Heart left ventricle (tissue), 16 donors: ENCODE measurements at regions not wholly inside any gene's neighbourhood (a gene's known extent, or its start where the extent isn't known, plus 50 kb on each side); places are given as distances from the start of the nearest gene placed in this dataset.

Source experiments
- ATAC-seq, 4 donors: fragments of 200-7000 bp; cut with Tn5 transposase; one replicate each; pipeline ENCODE4 v1.9.1; 2020 to 2022; ENCODE audit warnings: moderate library complexity in 4 of 4, mild to moderate bottlenecking in 3 of 4, moderate number of reproducible peaks in 1 of 4
- DNase-seq, 5 donors: peaks; one replicate each; pipeline ENCODE4 v3.0.0-alpha.2; 2020
- H3K27ac ChIP-seq, 12 donors: fragments of 200-600 bp; sonication (generic) in 4 of 12; one replicate each; pipeline versions ENCODE4 v1.5.0 to v1.8.0; 2016 to 2022; ENCODE audit warnings: mild to moderate bottlenecking in 2 of 12
- H3K27me3 ChIP-seq, 9 donors: fragments of 200-600 bp; sonication (generic) in 2 of 9; one replicate each; pipeline versions ENCODE4 v1.5.1 to v1.8.0; 2016 to 2022; ENCODE audit warnings: mild to moderate bottlenecking in 3 of 9
- H3K36me3 ChIP-seq, 9 donors: fragments of 200-600 bp; sonication (generic) in 2 of 9; one replicate each; pipeline versions ENCODE4 v1.5.0 to v1.8.0; 2018 to 2022; ENCODE audit warnings: mild to moderate bottlenecking in 2 of 9
- H3K4me1 ChIP-seq, 12 donors: fragments of 200-600 bp; sonication (generic) in 4 of 12; one replicate each; pipeline versions ENCODE4 v1.5.0 to v1.8.0; 2016 to 2022; ENCODE audit warnings: mild to moderate bottlenecking in 3 of 12
- H3K4me3 ChIP-seq, 12 donors: fragments of 200-600 bp; sonication (generic) in 4 of 12; one replicate each; pipeline versions ENCODE4 v1.5.0 to v1.8.0; 2017 to 2022; ENCODE audit warnings: mild to moderate bottlenecking in 9 of 12, moderate library complexity in 4 of 12
- H3K9me3 ChIP-seq, 12 donors: fragments of 200-600 bp; sonication (generic) in 4 of 12; one replicate each; pipeline versions ENCODE4 v1.5.0 to v1.8.0; 2016 to 2022; ENCODE audit warnings: mild to moderate bottlenecking in 1 of 12
- POLR2A ChIP-seq, 2 donors: fragments of 450-650 bp; IDR thresholded peaks; one replicate each; pipeline ENCODE4 v1.6.1; 2017; ENCODE audit warnings: antibody characterized with exemption in 2 of 2, mild to moderate bottlenecking in 2 of 2, moderate library complexity in 2 of 2
- WGBS, 4 donors: extraction: QIAGEN DNeasy Blood & Tissue Kit in 2 of 4; methylation state at CpG; one replicate each; pipeline versions ENCODE4 v1.1.5 to v1.1.7; 2013 to 2018; 5-methylcytosine and 5-hydroxymethylcytosine counted together
- intact Hi-C, 10 donors: fragments of 100-400 bp; cut with DNase I; formaldehyde crosslinking; loops; one replicate each; pipeline versions ENCODE4 v1.11.1 to v1.14.2; 2022
- TF ChIP-seq, protein P1 (sequence below), 12 donors: fragments of 200-600 bp; sonication (generic) in 4 of 12; IDR thresholded peaks; one replicate each; pipeline versions ENCODE4 v1.5.0 to v1.8.0; 2018 to 2022; ENCODE audit warnings: antibody characterized with exemption in 12 of 12, mild to moderate bottlenecking in 5 of 12
- donor health status: ischemic (EF 13 %, LVEDD 7.1; RV severe dilation, severe dysfunction).
- donor health status: healthy with polysubstance abuse.
- donor health status: DM: no; HTN: yes; CAD: no.
- donor health status: DM: no; HTN: no; CAD: no.
- donor health status: ischemic (EF 25% LVEDD 6.9; RV normal size, moderate dysfunction).
- donor health status: ischemic (EF 25% LVEDD 5.7; RV mildly dilated, moderate dysfunction).
- donor health status: healthy.
- donor health status: DM: yes; HTN: yes; CAD: no.
- donor health status: ischemic (EF 35%, LVEDD 5.7; RV mildly dilated, moderate dysfunction).
- donor health status: nonischemic (EF 11% LVEDD 7.7; RV severe dilation, severe dysfunction).
- donor health status: DM: yes; HTN: yes; CAD: no.
- donor health status: PGD.
- donor health status: ischemic (EF 29% LVEDD 5.4; RV normal size, mild dysfunction).
- donor health status: nonischemic (EF 23%, LVEDD 6.1; RV moderate dilation, normal function).

DNA sequence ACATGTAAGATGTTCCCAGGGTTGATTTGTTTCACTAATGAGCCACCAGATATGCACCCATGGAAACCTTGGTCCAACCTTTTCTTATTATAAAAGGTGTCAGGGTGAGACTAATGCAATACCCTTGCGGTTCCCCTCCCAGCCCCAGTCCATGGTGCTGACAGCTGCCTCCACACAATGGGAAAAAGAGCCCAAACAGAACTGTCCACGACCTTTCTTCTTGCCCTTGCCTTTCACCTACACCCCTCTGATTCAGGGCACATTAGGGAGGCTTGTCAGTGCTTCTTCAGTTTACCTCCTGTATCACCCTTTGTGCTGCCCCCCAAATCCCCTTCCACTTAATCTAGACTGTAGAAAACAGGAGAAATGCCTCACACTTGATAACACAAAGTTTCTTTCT, 352.7 kb upstream of the CDH4 start:
- Histone ChIP-seq H3K9me3 (peaks cover 0 to 12% (median 2%) of the 10 kb centered on the region in 12 donors), H3K27ac (no peak overlapping the region), H3K4me1 (no peaks in the 10 kb centered on the region), H3K36me3 (no peaks in the 10 kb centered on the region), H3K27me3 (no peaks in the 10 kb centered on the region), H3K4me3 (no peak overlapping the region)
- no peak for ATAC-seq
- no peak for TF ChIP-seq POLR2A (IDR thresholded peaks at IDR 0.05)
- TF ChIP-seq, protein P1, sequence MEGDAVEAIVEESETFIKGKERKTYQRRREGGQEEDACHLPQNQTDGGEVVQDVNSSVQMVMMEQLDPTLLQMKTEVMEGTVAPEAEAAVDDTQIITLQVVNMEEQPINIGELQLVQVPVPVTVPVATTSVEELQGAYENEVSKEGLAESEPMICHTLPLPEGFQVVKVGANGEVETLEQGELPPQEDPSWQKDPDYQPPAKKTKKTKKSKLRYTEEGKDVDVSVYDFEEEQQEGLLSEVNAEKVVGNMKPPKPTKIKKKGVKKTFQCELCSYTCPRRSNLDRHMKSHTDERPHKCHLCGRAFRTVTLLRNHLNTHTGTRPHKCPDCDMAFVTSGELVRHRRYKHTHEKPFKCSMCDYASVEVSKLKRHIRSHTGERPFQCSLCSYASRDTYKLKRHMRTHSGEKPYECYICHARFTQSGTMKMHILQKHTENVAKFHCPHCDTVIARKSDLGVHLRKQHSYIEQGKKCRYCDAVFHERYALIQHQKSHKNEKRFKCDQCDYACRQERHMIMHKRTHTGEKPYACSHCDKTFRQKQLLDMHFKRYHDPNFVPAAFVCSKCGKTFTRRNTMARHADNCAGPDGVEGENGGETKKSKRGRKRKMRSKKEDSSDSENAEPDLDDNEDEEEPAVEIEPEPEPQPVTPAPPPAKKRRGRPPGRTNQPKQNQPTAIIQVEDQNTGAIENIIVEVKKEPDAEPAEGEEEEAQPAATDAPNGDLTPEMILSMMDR (IDR thresholded peaks at IDR 0.05) = no peak
- intact Hi-C loops = no loop called here
- 32 to 45% (median 40%) methylated on average over 2 of the region's 2 CpGs for WGBS, 4 donors
- no peak for DNase-seq

DNA sequence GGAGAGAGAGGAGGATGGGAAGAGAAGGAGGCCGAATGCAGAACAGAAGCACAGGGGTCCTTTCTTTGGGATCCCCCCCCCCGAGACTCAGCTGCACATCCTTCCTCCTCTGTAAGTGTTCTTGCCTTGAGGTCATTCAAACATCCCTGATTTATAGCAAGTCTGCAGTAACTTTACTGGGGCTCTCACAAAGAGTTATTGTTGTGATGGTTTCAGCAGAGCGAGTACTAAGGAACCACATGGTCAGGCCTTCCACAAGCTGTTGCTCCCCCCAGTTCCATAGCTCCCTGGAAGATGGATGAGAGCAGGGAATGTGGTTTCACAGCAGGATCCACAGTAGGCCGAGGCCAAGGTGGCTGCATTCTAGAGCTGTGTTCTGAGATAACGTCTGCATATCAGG, 351.4 kb upstream of the CDH4 start:
- Histone ChIP-seq H3K9me3 (peaks cover 0 to 12% (median 2%) of the 10 kb centered on the region in 12 donors), H3K36me3 (no peaks in the 10 kb centered on the region), H3K4me1 (no peaks in the 10 kb centered on the region), H3K27ac (no peak overlapping the region), H3K27me3 (no peaks in the 10 kb centered on the region), H3K4me3 (no peak overlapping the region)
- WGBS, 4 donors = 40 to 58% (median 52%) methylated on average over 5 of the region's 5 CpGs
- no peak for DNase-seq
- no peak for ATAC-seq
- intact Hi-C loops = no loop called here
- TF ChIP-seq, protein P1 (IDR thresholded peaks at IDR 0.05) = no peak
- TF ChIP-seq POLR2A (IDR thresholded peaks at IDR 0.05) = no peak

DNA sequence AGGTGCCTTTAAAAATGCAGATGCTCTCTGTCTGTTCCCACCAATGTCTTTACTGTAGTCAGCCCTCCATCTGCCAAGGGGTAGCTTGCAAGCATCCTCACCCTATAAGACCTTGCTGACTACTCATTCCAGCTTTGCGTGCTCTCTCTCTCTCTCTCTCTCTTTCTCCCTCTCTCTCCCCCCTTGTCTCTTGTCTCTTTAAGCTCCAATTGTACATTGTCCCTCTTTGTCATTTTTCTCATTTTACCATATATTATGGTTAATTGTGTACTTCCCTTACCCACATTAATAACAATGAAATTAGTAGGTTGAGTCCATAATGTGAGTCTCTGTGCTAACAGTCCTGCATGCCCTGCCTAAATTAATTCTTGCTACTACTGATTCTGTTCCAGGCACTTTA, 350.2 kb upstream of the CDH4 start:
- Histone ChIP-seq H3K4me3 (no peak overlapping the region), H3K4me1 (no peaks in the 10 kb centered on the region), H3K9me3 (peaks cover 0 to 12% (median 2%) of the 10 kb centered on the region in 12 donors), H3K27me3 (peaks cover 0 to 4% (median 0%) of the 10 kb centered on the region in 9 donors), H3K27ac (no peak overlapping the region), H3K36me3 (no peaks in the 10 kb centered on the region)
- TF ChIP-seq POLR2A (IDR thresholded peaks at IDR 0.05) = no peak
- TF ChIP-seq, protein P1 (IDR thresholded peaks at IDR 0.05) = no peak
- no peak for DNase-seq
- intact Hi-C loops = no loop called here
- 93 to 98% (median 95%) methylated on average over 1 of the region's 1 CpG for WGBS, 4 donors
- no peak for ATAC-seq

DNA sequence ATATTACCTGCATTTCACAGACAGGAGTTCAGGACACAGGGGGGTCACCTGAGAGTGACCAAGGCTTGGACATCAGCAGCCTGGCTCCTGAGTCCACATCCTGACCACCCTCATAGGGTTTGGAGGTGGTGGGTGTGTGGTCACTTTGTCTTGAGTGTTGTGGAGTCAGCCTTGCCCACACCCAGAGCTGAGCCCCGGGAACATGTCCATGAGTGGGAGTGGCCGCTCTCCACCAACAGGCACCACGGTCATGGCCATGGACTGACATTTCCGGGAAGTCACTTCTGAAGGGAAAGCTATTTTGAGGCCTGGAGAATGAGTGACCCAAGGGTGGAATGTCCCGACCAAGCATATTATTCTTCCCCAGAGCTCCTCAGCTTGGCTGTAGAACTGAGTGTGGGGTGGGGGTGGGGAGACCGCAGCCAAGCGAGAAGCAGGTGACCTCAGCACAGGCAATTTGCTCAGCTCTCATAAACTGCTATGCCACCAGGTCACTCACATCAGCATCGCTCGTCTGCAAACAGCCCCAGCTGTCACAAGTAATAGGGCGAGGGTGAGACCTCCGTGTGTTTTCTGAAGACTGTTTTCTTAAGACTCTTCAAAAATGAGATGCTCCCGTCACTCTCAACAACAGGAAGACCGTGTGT, 348.6 kb upstream of the CDH4 start:
- H3K27me3 ChIP-seq = peaks cover 0 to 4% (median 0%) of the 10 kb centered on the region in 9 donors
- TF ChIP-seq POLR2A (IDR thresholded peaks at IDR 0.05) = no peak
- TF ChIP-seq, protein P1 (IDR thresholded peaks at IDR 0.05) = no peak

More for the DNA sequence above, 348.6 kb upstream of the CDH4 start:
- Histone ChIP-seq H3K27ac (no peak overlapping the region), H3K36me3 (no peaks in the 10 kb centered on the region), H3K4me3 (no peak overlapping the region), H3K4me1 (no peaks in the 10 kb centered on the region), H3K9me3 (peaks cover 0 to 12% (median 2%) of the 10 kb centered on the region in 12 donors)
- intact Hi-C loops = no loop called here
- no peak for ATAC-seq
- no peak for DNase-seq
- 80 to 89% (median 81%) methylated on average over 11 to 13 of the region's 13 CpGs for WGBS, 4 donors
